MM.1S (cell line): ENCODE measurements at regions not wholly inside any gene's neighbourhood (a gene's known extent, or its start where the extent isn't known, plus 50 kb on each side); places are given as distances from the start of the nearest gene placed in this dataset.

Experiments used
- CTCF ChIP-seq: fragments of 300-600 bp; sonication (generic); IDR thresholded peaks from 2 replicates; pipeline ENCODE4 v1.5.1; 2016; ENCODE audit warnings: antibody characterized with exemption, low read length, mixed read lengths
- EZH2 ChIP-seq: fragments of 300-600 bp; sonication (generic); optimal IDR thresholded peaks from 2 replicates; pipeline ENCODE3; 2017; ENCODE audit warnings: low read depth, mild to moderate bottlenecking, antibody characterized with exemption, low read length, mixed read lengths
- EZH2phosphoT487 ChIP-seq: fragments of 300-600 bp; sonication (generic); IDR thresholded peaks from 2 replicates; pipeline ENCODE4 v1.6.1; 2018; ENCODE audit warnings: antibody characterized with exemption, low read length

- TF ChIP-seq CTCF, result no peak
- TF ChIP-seq EZH2, result no peak
- TF ChIP-seq EZH2phosphoT487, result no peak
Measured at GRCh38 chrX:124910611-124911010, 409.1 kb upstream of the TEX13C start.
